ENCODE measurements at regions not wholly inside any gene's neighbourhood (a gene's known extent, or its start where the extent isn't known, plus 50 kb on each side); places are given as distances from the start of the nearest gene placed in this dataset.

DNA sequence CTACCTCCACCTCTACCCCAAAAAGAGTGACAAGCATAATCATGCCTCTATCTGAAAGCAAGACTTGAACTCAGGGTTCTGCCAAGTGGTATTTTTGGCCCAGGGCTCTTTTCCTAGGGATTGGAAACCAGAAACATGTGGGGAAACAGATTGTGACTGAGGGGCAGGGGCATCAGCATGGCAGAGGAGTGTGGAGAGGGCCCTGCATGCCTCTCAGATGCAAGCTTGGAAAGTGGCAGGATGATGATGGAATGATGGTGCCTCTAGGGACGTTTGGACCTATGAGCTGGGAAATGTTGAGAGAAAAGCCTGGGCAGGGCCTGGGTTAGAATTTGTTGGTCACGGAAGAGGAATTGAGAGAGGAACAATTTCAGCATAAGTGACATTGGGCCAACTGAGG lies 78.4 kb upstream of the LEP start:
- Histone ChIP-seq H3K79me2 (ENCODE audit: control insufficient read depth, insufficient read depth, low read length) (no peaks in the 10 kb centered on the region), H3K27ac (ENCODE audit: control insufficient read depth, insufficient read depth) (no peak overlapping the region), H3K4me1 (ENCODE audit: control insufficient read depth, insufficient read depth, low read length) (no peaks in the 10 kb centered on the region), H3K27me3 (replicated peaks in 1 of 2; ENCODE audit: control insufficient read depth in 2 of 2, insufficient read depth in 2 of 2, low read length in 1 of 2) (peaks cover 15 to 27% of the 10 kb centered on the region in 2 experiments), H3K9ac (ENCODE audit: control insufficient read depth, insufficient read depth, low read length) (no peak overlapping the region), H3K9me3 (replicated peaks; ENCODE audit: control insufficient read depth, insufficient read depth, low read length) (no peaks in the 10 kb centered on the region), H4K20me1 (ENCODE audit: control insufficient read depth, insufficient read depth) (no peaks in the 10 kb centered on the region), H3K4me3 (no peak overlapping the region), H3K4me2 (ENCODE audit: control insufficient read depth, insufficient read depth) (no peak overlapping the region), H3K36me3 (ENCODE audit: control insufficient read depth in 2 of 2, insufficient read depth in 2 of 2, low read length in 1 of 2) (no peaks in the 10 kb centered on the region), H2AFZ (ENCODE audit: control insufficient read depth, low read depth, low read length) (no peak overlapping the region)
- BruUV-seq (replicated peaks) = no TSS peak
- FAIRE-seq (no peak), ATAC-seq (no peak), DNase-seq (ENCODE audit: low read depth, low spot score) (no peak)
- intact Hi-C loops (cut with micrococcal nuclease; ENCODE audit: unreplicated experiment) (no loop called here), in situ Hi-C loops (cut with MboI) (no loop called here)
- ChIA-PET CTCF (no interaction called here), RAD21 (ENCODE audit: unreplicated experiment) (no interaction called here), POLR2A (no interaction called here), SMC1A (ENCODE audit: uncharacterized antibody, unreplicated experiment) (no interaction called here)
- 23% methylated on average over 2 of the region's 2 CpGs for WGBS (ENCODE audit: insufficient coverage, insufficient replicate concordance, low lambda C conversion rate, missing lambda C conversion rate)
- TF ChIP-seq PML (IDR thresholded peaks at IDR 0.05; ENCODE audit: low read length) (no peak), CHD4 (IDR thresholded peaks at IDR 0.05) (no peak), KDM1A (IDR thresholded peaks at IDR 0.05; ENCODE audit: borderline replicate concordance) (no peak), JUND (IDR thresholded peaks at IDR 0.05; ENCODE audit: low read depth, low read length) (no peak), RELA (IDR thresholded peaks at IDR 0.05; ENCODE audit: borderline replicate concordance, partially characterized antibody) (no peak), YBX1 (IDR thresholded peaks at IDR 0.05) (no peak), TBL1XR1 (IDR thresholded peaks at IDR 0.05; ENCODE audit: low read depth, low read length) (no peak), MXI1 (IDR thresholded peaks at IDR 0.05; ENCODE audit: low read depth, low read length) (no peak)
- TF ChIP-seq, protein P1, sequence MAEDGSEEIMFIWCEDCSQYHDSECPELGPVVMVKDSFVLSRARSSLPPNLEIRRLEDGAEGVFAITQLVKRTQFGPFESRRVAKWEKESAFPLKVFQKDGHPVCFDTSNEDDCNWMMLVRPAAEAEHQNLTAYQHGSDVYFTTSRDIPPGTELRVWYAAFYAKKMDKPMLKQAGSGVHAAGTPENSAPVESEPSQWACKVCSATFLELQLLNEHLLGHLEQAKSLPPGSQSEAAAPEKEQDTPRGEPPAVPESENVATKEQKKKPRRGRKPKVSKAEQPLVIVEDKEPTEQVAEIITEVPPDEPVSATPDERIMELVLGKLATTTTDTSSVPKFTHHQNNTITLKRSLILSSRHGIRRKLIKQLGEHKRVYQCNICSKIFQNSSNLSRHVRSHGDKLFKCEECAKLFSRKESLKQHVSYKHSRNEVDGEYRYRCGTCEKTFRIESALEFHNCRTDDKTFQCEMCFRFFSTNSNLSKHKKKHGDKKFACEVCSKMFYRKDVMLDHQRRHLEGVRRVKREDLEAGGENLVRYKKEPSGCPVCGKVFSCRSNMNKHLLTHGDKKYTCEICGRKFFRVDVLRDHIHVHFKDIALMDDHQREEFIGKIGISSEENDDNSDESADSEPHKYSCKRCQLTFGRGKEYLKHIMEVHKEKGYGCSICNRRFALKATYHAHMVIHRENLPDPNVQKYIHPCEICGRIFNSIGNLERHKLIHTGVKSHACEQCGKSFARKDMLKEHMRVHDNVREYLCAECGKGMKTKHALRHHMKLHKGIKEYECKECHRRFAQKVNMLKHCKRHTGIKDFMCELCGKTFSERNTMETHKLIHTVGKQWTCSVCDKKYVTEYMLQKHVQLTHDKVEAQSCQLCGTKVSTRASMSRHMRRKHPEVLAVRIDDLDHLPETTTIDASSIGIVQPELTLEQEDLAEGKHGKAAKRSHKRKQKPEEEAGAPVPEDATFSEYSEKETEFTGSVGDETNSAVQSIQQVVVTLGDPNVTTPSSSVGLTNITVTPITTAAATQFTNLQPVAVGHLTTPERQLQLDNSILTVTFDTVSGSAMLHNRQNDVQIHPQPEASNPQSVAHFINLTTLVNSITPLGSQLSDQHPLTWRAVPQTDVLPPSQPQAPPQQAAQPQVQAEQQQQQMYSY (CRISPR knock-in tag; IDR thresholded peaks at IDR 0.05) = no peak
